Activated CD8-positive, alpha-beta T cell treated with anti-CD3 and anti-CD28 coated beads, Interleukin-2, amount 10 ng/mL, durations not matched to agents 7 days and 5 days (primary cell): ENCODE measurements at regions not wholly inside any gene's neighbourhood (a gene's known extent, or its start where the extent isn't known, plus 50 kb on each side); places are given as distances from the start of the nearest gene placed in this dataset.

ENCODE experiments used
- ATAC-seq: fragments of 150-1000 bp; cut with Tn5 transposase; one replicate; pipeline ENCODE4 v1.10.0; 2021; ENCODE audit warnings: moderate library complexity
- CTCF ChIA-PET: fragments of 350-600 bp; sonication (Branson Sonifier 250); formaldehyde crosslinking; loops from one replicate; lab custom pipeline; 2021; ENCODE audit warnings: antibody characterized with exemption; lab: Charles Lee
- POLR2A ChIA-PET: fragments of 350-600 bp; sonication (Branson Sonifier 250); formaldehyde crosslinking; loops from one replicate; lab custom pipeline; 2021; ENCODE audit warnings: antibody characterized with exemption; lab: Charles Lee
- DNase-seq: peaks from one replicate; pipeline ENCODE4 v3.0.0-alpha.2; 2020
- H3K27ac Mint-ChIP-seq: one replicate; pipeline ENCODE4 v1.8.0; 2021; ENCODE audit warnings: mild to moderate bottlenecking, mixed read lengths
- H3K27me3 Mint-ChIP-seq: one replicate; pipeline ENCODE4 v1.8.0; 2021; ENCODE audit warnings: low read depth, mixed read lengths
- H3K36me3 Mint-ChIP-seq: one replicate; pipeline ENCODE4 v1.8.0; 2021; ENCODE audit warnings: low read depth, mixed read lengths
- H3K4me1 Mint-ChIP-seq: one replicate; pipeline ENCODE4 v1.8.0; 2021; ENCODE audit warnings: low read depth, mixed read lengths
- H3K4me3 Mint-ChIP-seq: one replicate; pipeline ENCODE4 v1.8.0; 2021; ENCODE audit warnings: mild to moderate bottlenecking, mixed read lengths
- H3K9me3 Mint-ChIP-seq: one replicate; pipeline ENCODE4 v1.8.0; 2022; ENCODE audit warnings: mixed read lengths; ENCODE audit not compliant: insufficient read depth

GRCh38 chr1:177472567-177472966 is 301.8 kb downstream of the BRINP2 start:
- no peak overlapping the region for H3K4me3 Mint-ChIP-seq
- CTCF ChIA-PET: no interaction called here
- no peak for ATAC-seq
- DNase-seq: no peak
- H3K27me3 Mint-ChIP-seq: no peaks in the 10 kb centered on the region
- POLR2A ChIA-PET: no interaction called here
- no peaks in the 10 kb centered on the region for H3K4me1 Mint-ChIP-seq
- no peak overlapping the region for H3K27ac Mint-ChIP-seq
- H3K9me3 Mint-ChIP-seq: no peaks in the 10 kb centered on the region
- H3K36me3 Mint-ChIP-seq: no peaks in the 10 kb centered on the region

DNA sequence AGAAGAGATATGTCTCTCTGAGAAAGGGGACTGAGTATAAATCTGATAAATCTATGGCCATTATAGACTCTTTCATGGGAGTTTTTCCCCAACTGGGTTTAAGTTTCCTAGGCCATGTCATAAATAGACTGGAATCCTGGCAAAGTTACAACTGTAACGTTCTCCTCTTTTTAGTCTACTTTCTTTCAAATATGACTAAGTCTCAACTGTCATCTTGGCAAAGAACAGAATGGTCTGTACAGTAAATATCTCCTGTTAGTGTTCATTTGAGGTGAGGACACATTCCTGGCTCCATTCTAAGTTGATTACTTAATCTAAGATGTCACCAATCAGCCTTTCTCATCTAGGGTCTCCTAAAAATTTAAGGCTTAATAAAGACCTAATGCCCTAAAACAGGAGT is 300.5 kb downstream of the BRINP2 start:
- Mint-ChIP-seq H3K4me1 (no peaks in the 10 kb centered on the region), H3K4me3 (no peak overlapping the region), H3K9me3 (no peaks in the 10 kb centered on the region), H3K27me3 (no peaks in the 10 kb centered on the region), H3K36me3 (no peaks in the 10 kb centered on the region), H3K27ac (no peak overlapping the region)
- CTCF ChIA-PET: no interaction called here
- DNase-seq: no peak
- POLR2A ChIA-PET: no interaction called here
- no peak for ATAC-seq

- Mint-ChIP-seq H3K9me3 (no peaks in the 10 kb centered on the region), H3K27me3 (no peaks in the 10 kb centered on the region), H3K27ac (no peak overlapping the region), H3K36me3 (no peaks in the 10 kb centered on the region), H3K4me1 (no peaks in the 10 kb centered on the region), H3K4me3 (no peak overlapping the region)
- no peak for ATAC-seq
- POLR2A ChIA-PET: no interaction called here
- DNase-seq: no peak
- CTCF ChIA-PET: no interaction called here
These were observed 298.8 kb downstream of the BRINP2 start for GRCh38 chr1:177469519-177469918.

DNA sequence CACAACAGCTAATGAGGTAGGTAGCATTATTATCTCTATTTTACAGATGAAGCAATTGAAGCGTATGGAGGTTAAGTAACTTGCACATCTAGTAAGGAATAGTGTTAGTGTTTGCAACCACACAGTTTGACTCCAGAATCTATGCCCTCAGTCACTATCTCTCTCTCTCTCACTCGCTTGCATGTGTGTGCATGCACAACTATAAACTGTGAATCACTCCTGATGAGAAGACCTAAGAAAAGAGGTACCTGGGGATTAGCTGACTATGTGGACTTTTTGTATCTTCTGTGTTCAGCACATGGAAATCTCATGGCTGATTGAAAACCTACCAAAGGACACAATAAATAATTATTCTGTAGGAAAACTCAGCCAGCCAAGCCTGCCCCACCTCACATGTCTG is 295.5 kb downstream of the BRINP2 start:
- ChIA-PET CTCF (no interaction called here), POLR2A (no interaction called here)
- no peak overlapping the region for H3K4me3 Mint-ChIP-seq

GRCh38 chr1:177464686-177465085 is 293.9 kb downstream of the BRINP2 start:
- ATAC-seq: no peak
- Mint-ChIP-seq H3K4me1 (no peaks in the 10 kb centered on the region), H3K9me3 (no peaks in the 10 kb centered on the region), H3K27me3 (no peaks in the 10 kb centered on the region), H3K27ac (no peak overlapping the region), H3K4me3 (no peak overlapping the region), H3K36me3 (no peaks in the 10 kb centered on the region)
- DNase-seq: no peak
- ChIA-PET POLR2A (no interaction called here), CTCF (no interaction called here)

More for the DNA sequence above, 295.5 kb downstream of the BRINP2 start:
- Mint-ChIP-seq H3K27me3 (no peaks in the 10 kb centered on the region), H3K27ac (no peak overlapping the region), H3K9me3 (no peaks in the 10 kb centered on the region), H3K36me3 (no peaks in the 10 kb centered on the region), H3K4me1 (no peaks in the 10 kb centered on the region)
- DNase-seq (no peak), ATAC-seq (no peak)

GRCh38 chr1:177451191-177451590 is 280.4 kb downstream of the BRINP2 start:
- ChIA-PET POLR2A (no interaction called here), CTCF (no interaction called here)
- DNase-seq (no peak), ATAC-seq (no peak)
- H3K27ac Mint-ChIP-seq: no peak overlapping the region
- H3K4me3 Mint-ChIP-seq: no peak overlapping the region
- no peaks in the 10 kb centered on the region for H3K27me3 Mint-ChIP-seq
- H3K36me3 Mint-ChIP-seq: no peaks in the 10 kb centered on the region
- H3K9me3 Mint-ChIP-seq: peaks cover 7% of the 10 kb centered on the region
- no peaks in the 10 kb centered on the region for H3K4me1 Mint-ChIP-seq

GRCh38 chr1:177448652-177449357 is 278.0 kb downstream of the BRINP2 start:
- Mint-ChIP-seq H3K4me3 (no peak overlapping the region), H3K27ac (no peak overlapping the region), H3K9me3 (peaks cover 7% of the 10 kb centered on the region), H3K4me1 (no peaks in the 10 kb centered on the region), H3K27me3 (no peaks in the 10 kb centered on the region), H3K36me3 (no peaks in the 10 kb centered on the region)
- no peak for ATAC-seq
- POLR2A ChIA-PET: no interaction called here
- CTCF ChIA-PET: no interaction called here
- no peak for DNase-seq

DNA sequence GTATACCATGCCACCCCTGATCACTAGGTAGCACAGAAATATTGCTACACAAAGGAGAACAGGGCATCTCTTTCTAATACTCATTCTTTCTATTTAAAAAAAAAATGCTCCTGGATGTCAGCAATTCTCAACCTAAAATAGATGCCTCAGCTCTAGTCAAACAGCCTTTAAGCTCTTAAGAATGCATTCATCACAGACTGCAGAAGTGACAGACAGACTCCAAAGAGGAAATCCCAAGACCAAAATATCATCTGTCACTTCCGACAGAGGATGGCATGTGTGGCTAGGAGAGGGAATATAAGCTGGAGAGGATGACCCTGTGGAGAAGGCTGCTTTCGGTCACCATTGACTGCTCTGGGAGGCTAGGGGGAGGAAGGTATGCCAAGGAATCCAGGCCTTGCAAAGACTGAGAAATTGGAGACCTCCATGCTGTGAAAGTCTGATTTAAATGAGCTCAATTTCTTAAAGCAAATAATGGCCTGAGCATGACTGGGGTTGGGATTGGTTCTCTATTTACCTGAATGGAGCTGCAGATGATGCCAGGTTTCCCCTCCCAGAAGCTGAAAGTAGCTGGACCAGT is 277.4 kb downstream of the BRINP2 start:
- ChIA-PET POLR2A (no interaction called here), CTCF (no interaction called here)

DNA sequence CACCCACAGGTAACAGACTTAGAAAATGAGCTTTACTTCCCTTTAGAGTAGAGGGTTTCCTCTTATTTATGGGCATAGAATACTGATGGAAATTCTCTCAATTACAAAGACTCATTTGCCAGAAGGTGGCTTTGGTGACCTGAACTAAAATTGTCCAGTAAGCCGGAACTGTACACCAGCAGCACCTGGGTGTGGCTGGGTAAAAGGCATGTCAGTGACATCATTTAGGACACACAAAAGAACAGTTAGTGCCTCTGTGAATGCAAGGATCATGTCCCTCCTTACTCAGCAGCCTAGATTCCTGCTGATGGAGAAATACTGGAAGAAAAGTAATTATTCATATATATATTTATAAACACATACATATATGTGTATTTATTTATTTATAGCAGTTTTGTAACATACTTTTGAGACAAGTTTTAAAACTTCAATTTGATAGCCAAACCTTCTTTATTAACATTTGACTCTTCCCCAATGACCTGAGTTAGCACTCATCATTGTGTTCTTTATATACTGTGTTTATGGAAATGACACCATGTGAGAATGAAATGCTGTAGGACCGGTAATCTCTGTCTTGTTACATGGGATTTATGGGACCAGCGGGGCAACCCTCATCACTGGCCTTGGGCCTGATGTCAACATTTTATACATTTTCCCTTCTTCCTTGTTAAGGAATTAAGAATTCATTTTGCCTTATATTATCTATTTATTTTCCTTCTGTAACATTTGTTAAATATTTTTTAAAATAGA is 274.4 kb downstream of the BRINP2 start:
- Mint-ChIP-seq H3K36me3 (no peaks in the 10 kb centered on the region), H3K27me3 (no peaks in the 10 kb centered on the region), H3K4me1 (no peaks in the 10 kb centered on the region), H3K4me3 (no peak overlapping the region), H3K27ac (no peak overlapping the region), H3K9me3 (peaks cover 7% of the 10 kb centered on the region)
- ChIA-PET CTCF (no interaction called here), POLR2A (no interaction called here)
- ATAC-seq: no peak
- DNase-seq: no peak

More for the DNA sequence above, 277.4 kb downstream of the BRINP2 start:
- no peaks in the 10 kb centered on the region for H3K36me3 Mint-ChIP-seq
- DNase-seq: no peak
- no peaks in the 10 kb centered on the region for H3K27me3 Mint-ChIP-seq
- H3K4me3 Mint-ChIP-seq: no peak overlapping the region
- no peak for ATAC-seq
- no peaks in the 10 kb centered on the region for H3K4me1 Mint-ChIP-seq
- no peak overlapping the region for H3K27ac Mint-ChIP-seq
- peaks cover 7% of the 10 kb centered on the region for H3K9me3 Mint-ChIP-seq

DNA sequence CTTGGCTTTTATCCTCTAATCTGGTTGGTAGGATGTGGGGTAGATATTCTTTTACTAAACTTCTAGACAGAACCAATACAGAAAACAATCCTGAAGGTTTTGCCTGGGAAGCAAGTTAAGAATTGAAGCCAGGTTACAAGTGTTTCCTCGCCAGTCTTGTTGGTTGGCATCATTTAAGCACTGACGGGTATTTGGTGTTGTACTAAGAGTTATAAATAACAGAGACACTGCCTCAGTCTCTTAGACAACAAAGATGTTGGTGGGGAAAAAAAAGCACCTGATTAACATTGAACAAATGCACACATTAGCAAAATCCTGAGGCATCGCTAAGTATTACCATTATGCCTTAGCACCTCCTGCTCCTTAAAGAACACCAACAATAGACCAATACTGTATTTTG is 272.2 kb downstream of the BRINP2 start:
- POLR2A ChIA-PET: no interaction called here
- Mint-ChIP-seq H3K36me3 (no peaks in the 10 kb centered on the region), H3K9me3 (no peaks in the 10 kb centered on the region), H3K27ac (no peak overlapping the region), H3K4me1 (no peaks in the 10 kb centered on the region), H3K4me3 (no peak overlapping the region), H3K27me3 (no peaks in the 10 kb centered on the region)
- ATAC-seq: no peak
- no peak for DNase-seq
- CTCF ChIA-PET: no interaction called here

GRCh38 chr1:177442584-177442983 is 271.8 kb downstream of the BRINP2 start:
- no peaks in the 10 kb centered on the region for H3K9me3 Mint-ChIP-seq
- DNase-seq: no peak
- no peak overlapping the region for H3K4me3 Mint-ChIP-seq
- no peaks in the 10 kb centered on the region for H3K27me3 Mint-ChIP-seq
- no peak overlapping the region for H3K27ac Mint-ChIP-seq
- ATAC-seq: no peak
- CTCF ChIA-PET: no interaction called here
- H3K4me1 Mint-ChIP-seq: no peaks in the 10 kb centered on the region
- H3K36me3 Mint-ChIP-seq: no peaks in the 10 kb centered on the region
- POLR2A ChIA-PET: no interaction called here

DNA sequence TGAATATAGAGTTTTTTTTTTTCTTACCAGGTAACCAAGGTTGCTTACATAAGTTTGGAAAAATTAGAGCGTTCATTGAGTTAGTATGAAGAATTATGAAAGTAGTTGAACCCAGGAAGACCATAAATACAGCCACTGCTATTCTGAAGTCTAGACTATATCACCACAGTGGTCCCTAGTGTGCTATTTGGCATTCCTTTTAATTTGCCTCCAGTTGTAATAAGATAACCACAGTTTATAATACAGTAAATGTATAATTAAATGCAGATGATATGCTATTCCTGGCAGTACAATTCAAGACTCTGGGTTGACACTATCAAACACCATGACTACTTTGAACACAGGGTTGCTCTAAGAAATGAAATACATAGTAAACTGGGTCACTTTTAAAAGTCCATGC is 270.5 kb downstream of the BRINP2 start:
- Mint-ChIP-seq H3K4me3 (no peak overlapping the region), H3K36me3 (no peaks in the 10 kb centered on the region), H3K27ac (no peak overlapping the region), H3K4me1 (no peaks in the 10 kb centered on the region), H3K27me3 (no peaks in the 10 kb centered on the region), H3K9me3 (no peaks in the 10 kb centered on the region)
- CTCF ChIA-PET: no interaction called here
- POLR2A ChIA-PET: interaction anchor here (0.7 kb wide), 1 partner anchor 592 kb away, joined by 3 read pairs; no protein-coding TSS in a partner anchor
- ATAC-seq: no peak
- DNase-seq: no peak
